IMR-90 (cell line): ENCODE measurements at regions not wholly inside any gene's neighbourhood (a gene's known extent, or its start where the extent isn't known, plus 50 kb on each side); places are given as distances from the start of the nearest gene placed in this dataset.
"Not testable (repeated sequence)": the region's sequence is repeated elsewhere in the genome, so short reads cannot be mapped to it uniquely, and the experiment has no call there.

Source experiments
- CTCF ChIP-seq: conservative IDR thresholded peaks from 2 replicates; pipeline ENCODE4 v1.5.1; 2012; ENCODE audit warnings: mild to moderate bottlenecking, low read depth, low read length, improper control_type of control experiment
- FOS ChIP-seq: fragments of 150-350 bp; IDR thresholded peaks from 2 replicates; pipeline ENCODE4 v1.6.1; 2016; ENCODE audit warnings: low read depth, low read length

DNA sequence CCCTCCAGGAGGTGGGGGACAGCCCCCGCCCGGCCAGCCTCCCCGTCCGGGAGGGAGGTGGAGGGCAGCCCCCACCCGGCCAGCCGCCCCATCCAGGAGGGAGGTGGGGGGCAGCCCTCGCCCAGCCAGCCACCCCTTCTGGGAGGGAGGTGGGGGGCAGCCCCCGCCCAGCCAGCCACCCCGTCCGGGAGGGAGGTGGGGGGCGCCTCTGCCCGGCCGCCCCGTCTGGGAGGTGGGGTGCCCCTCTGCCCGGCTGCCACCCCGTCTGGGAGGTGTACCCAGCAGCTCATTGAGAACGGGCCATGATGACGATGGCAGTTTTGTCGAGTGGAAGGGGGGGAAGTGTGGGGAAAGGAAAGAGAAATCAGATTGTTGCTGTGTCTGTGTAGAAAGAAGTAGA lies 81.9 kb upstream of the NALF2 start:
- not testable (repeated sequence) for TF ChIP-seq CTCF, FOS
